ENCODE measurements at regions not wholly inside any gene's neighbourhood (a gene's known extent, or its start where the extent isn't known, plus 50 kb on each side); places are given as distances from the start of the nearest gene placed in this dataset.

- H3K27ac ChIP-seq (ENCODE audit: insufficient read length, low read depth, low read length), result no peak overlapping the region
- no peak for TF ChIP-seq CTCF (conservative IDR thresholded peaks at IDR 0.05)
- Mint-ChIP-seq H3K4me3 (no peak overlapping the region), H3K36me3 (ENCODE audit: insufficient read depth in 1 of 3, low read depth in 3 of 3) (peaks cover 2% of the 10 kb centered on the region in 3 experiments; a peak in 5 of 7 replicates), H3K27ac (no peak overlapping the region), H3K4me1 (no peaks in the 10 kb centered on the region), H3K27me3 (ENCODE audit: low read depth) (peaks cover 3% of the 10 kb centered on the region), H3K9me3 (peaks cover 2 to 11% of the 10 kb centered on the region in 2 experiments)
- no peak overlapping the region for H3K4ac ChIP-seq (ENCODE audit: low read depth, low read length)
- H3K23me2 ChIP-seq (ENCODE audit: insufficient read length, low read depth, low read length, poor library complexity, severe bottlenecking), result no peaks in the 10 kb centered on the region
- no peak overlapping the region for H3K4me2 ChIP-seq (ENCODE audit: insufficient read depth, insufficient read length, low read length)
- H3K23ac ChIP-seq (ENCODE audit: insufficient read length, low read depth, low read length), result no peak overlapping the region
- DNase-seq, result no peak
- H2BK120ac ChIP-seq (ENCODE audit: low read depth, low read length, poor library complexity, severe bottlenecking), result no peak overlapping the region
- no peak overlapping the region for H2BK12ac ChIP-seq (ENCODE audit: insufficient read length, low read depth, low read length)
- no peak overlapping the region for H2AFZ ChIP-seq (ENCODE audit: low read length)
- no peak overlapping the region for H4K91ac ChIP-seq (ENCODE audit: insufficient read length, low read depth, low read length)
- H3K27me3 ChIP-seq (ENCODE audit: insufficient read depth, low read length), result no peaks in the 10 kb centered on the region
- WGBS (ENCODE audit: extremely low coverage, insufficient read length, low lambda C conversion rate), result no CpG with 5 or more reads among the region's 6 CpGs
- H4K5ac ChIP-seq (ENCODE audit: insufficient read length, low read depth, low read length), result no peak overlapping the region
- H3K14ac ChIP-seq (ENCODE audit: insufficient read depth, low read length), result no peak overlapping the region
- H3K9me3 ChIP-seq (ENCODE audit: control insufficient read depth, low read depth, low read length), result no peaks in the 10 kb centered on the region
- H4K8ac ChIP-seq (replicated peaks; ENCODE audit: insufficient read length, low read depth, low read length), result no peak overlapping the region
- no peak overlapping the region for H2BK5ac ChIP-seq (ENCODE audit: insufficient read length, low read length)
- no peak overlapping the region for H3T11ph ChIP-seq (ENCODE audit: low read length)
- H3K79me1 ChIP-seq (ENCODE audit: insufficient read depth, low read depth, low read length, poor library complexity, severe bottlenecking), result no peaks in the 10 kb centered on the region
- H3K56ac ChIP-seq (ENCODE audit: insufficient read length, low read depth, low read length), result no peak overlapping the region
- H3K79me2 ChIP-seq (ENCODE audit: insufficient read depth, low read length), result no peaks in the 10 kb centered on the region
- H3K4me1 ChIP-seq (ENCODE audit: insufficient read depth, low read length), result no peaks in the 10 kb centered on the region
- H3K18ac ChIP-seq (ENCODE audit: insufficient read length, low read depth, low read length), result no peak overlapping the region
- no peak overlapping the region for H2AK5ac ChIP-seq (ENCODE audit: insufficient read length, low read length)
- H3K9ac ChIP-seq (ENCODE audit: extremely low read depth, insufficient read length, low read length), result no peak overlapping the region
- H2BK20ac ChIP-seq (ENCODE audit: low read depth, low read length, poor library complexity, severe bottlenecking), result no peak overlapping the region
- no peaks in the 10 kb centered on the region for H4K20me1 ChIP-seq (ENCODE audit: control insufficient read depth, insufficient read depth, insufficient read length)
- H2BK15ac ChIP-seq (ENCODE audit: low read depth, low read length), result no peak overlapping the region
Measured at GRCh38 chr9:95720496-95720895, 155.0 kb upstream of the ERCC6L2 start.

All from H9 (cell line).